Ovary (tissue), 7 donors: ENCODE measurements at regions not wholly inside any gene's neighbourhood (a gene's known extent, or its start where the extent isn't known, plus 50 kb on each side); places are given as distances from the start of the nearest gene placed in this dataset.

Experiments
- DNase-seq, 5 donors: peaks; one replicate each; pipeline ENCODE4 v3.0.0-alpha.2; 2019 to 2020
- H3K27ac ChIP-seq, 2 donors: fragments of 200-600 bp; one replicate each; pipeline versions ENCODE4 v1.5.1 to v1.8.0; 2019 to 2022
- H3K27me3 ChIP-seq: fragments of 200-600 bp; one replicate; pipeline ENCODE4 v1.8.0; 2022
- H3K36me3 ChIP-seq: fragments of 200-600 bp; sonication (generic); one replicate; pipeline ENCODE4 v1.5.1; 2019
- H3K4me1 ChIP-seq: one replicate; pipeline ENCODE4 v1.8.1; 2013; ENCODE audit warnings: mild to moderate bottlenecking, moderate library complexity; ENCODE audit not compliant: insufficient read depth
- H3K4me3 ChIP-seq: fragments of 200-600 bp; sonication (generic); one replicate; pipeline ENCODE4 v1.5.1; 2017
- H3K9me3 ChIP-seq, 2 donors: fragments of 200-600 bp in 1 of 2; sonication (generic) in 1 of 2; one replicate each; pipeline versions ENCODE4 v1.5.1 to v1.8.1; 2013 to 2019; ENCODE audit warnings: mild to moderate bottlenecking in 1 of 2, moderate library complexity in 1 of 2
- EP300 ChIP-seq: sonication (generic); formaldehyde crosslinking; IDR thresholded peaks from one replicate; pipeline ENCODE4 v1.6.1; 2017; ENCODE audit warnings: antibody characterized with exemption
- POLR2A ChIP-seq: fragments of 450-650 bp; IDR thresholded peaks from one replicate; pipeline ENCODE4 v1.6.1; 2017; ENCODE audit warnings: antibody characterized with exemption, mild to moderate bottlenecking, moderate library complexity
- WGBS, 3 donors: extraction: QIAGEN DNeasy Blood & Tissue Kit in 1 of 3; methylation state at CpG; one replicate each; pipeline versions ENCODE4 v1.1.5 to v1.1.7; 2013 to 2017; 5-methylcytosine and 5-hydroxymethylcytosine counted together
- intact Hi-C, 4 donors: fragments of 100-400 bp; cut with DNase I; formaldehyde crosslinking; loops; one replicate each; pipeline versions ENCODE4 v1.11.0 to v1.15.1; 2022 to 2023
- TF ChIP-seq, protein P1 (sequence below), 3 donors: fragments of 450-650 bp in 2 of 3; fragments of 200-600 bp in 1 of 3; IDR thresholded peaks; one replicate each; pipeline versions ENCODE4 v1.5.1 to v1.8.0; 2016 to 2022; ENCODE audit warnings: antibody characterized with exemption in 3 of 3, mild to moderate bottlenecking in 1 of 3
- donor health status: DM: no; HTN: no; CAD: no; lungs with moderate emphysema.
- donor health status: DM: no; HTN: no; CAD: no.
- donor health status: Bipolar disorder and iron deficiency.
- donor health status: DM: no; HTN: no; CAD: no.
- donor health status: DM: yes; HTN: yes; CAD: no.

- intact Hi-C loops: no loop called here
- H3K36me3 ChIP-seq: no peaks in the 10 kb centered on the region
- no peak overlapping the region for H3K4me3 ChIP-seq
- TF ChIP-seq, protein P1, sequence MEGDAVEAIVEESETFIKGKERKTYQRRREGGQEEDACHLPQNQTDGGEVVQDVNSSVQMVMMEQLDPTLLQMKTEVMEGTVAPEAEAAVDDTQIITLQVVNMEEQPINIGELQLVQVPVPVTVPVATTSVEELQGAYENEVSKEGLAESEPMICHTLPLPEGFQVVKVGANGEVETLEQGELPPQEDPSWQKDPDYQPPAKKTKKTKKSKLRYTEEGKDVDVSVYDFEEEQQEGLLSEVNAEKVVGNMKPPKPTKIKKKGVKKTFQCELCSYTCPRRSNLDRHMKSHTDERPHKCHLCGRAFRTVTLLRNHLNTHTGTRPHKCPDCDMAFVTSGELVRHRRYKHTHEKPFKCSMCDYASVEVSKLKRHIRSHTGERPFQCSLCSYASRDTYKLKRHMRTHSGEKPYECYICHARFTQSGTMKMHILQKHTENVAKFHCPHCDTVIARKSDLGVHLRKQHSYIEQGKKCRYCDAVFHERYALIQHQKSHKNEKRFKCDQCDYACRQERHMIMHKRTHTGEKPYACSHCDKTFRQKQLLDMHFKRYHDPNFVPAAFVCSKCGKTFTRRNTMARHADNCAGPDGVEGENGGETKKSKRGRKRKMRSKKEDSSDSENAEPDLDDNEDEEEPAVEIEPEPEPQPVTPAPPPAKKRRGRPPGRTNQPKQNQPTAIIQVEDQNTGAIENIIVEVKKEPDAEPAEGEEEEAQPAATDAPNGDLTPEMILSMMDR (IDR thresholded peaks at IDR 0.05): no peak
- TF ChIP-seq EP300 (no peak), POLR2A (no peak)
- H3K4me1 ChIP-seq: no peaks in the 10 kb centered on the region
- no peak for DNase-seq
- H3K9me3 ChIP-seq: no peaks in the 10 kb centered on the region
- WGBS, 3 donors: 73 to 90% (median 78%) methylated on average over 1 of the region's 1 CpG
- no peak overlapping the region for H3K27ac ChIP-seq
- no peaks in the 10 kb centered on the region for H3K27me3 ChIP-seq
These were observed 111.8 kb downstream of the CAPZA3 start for GRCh38 chr12:18849761-18850160.

- WGBS, 3 donors: 98 to 100% (median 100%) methylated on average over 1 of the region's 1 CpG
- H3K4me1 ChIP-seq: no peaks in the 10 kb centered on the region
- no peaks in the 10 kb centered on the region for H3K27me3 ChIP-seq
- H3K4me3 ChIP-seq: no peak overlapping the region
- TF ChIP-seq EP300: no peak
- no peak for TF ChIP-seq POLR2A
- TF ChIP-seq, protein P1 (IDR thresholded peaks at IDR 0.05): no peak
- intact Hi-C loops: no loop called here
- H3K36me3 ChIP-seq: no peaks in the 10 kb centered on the region
- no peaks in the 10 kb centered on the region for H3K9me3 ChIP-seq
- H3K27ac ChIP-seq: no peak overlapping the region
- DNase-seq: no peak
These were observed 112.8 kb downstream of the CAPZA3 start for GRCh38 chr12:18850752-18851151.

DNA sequence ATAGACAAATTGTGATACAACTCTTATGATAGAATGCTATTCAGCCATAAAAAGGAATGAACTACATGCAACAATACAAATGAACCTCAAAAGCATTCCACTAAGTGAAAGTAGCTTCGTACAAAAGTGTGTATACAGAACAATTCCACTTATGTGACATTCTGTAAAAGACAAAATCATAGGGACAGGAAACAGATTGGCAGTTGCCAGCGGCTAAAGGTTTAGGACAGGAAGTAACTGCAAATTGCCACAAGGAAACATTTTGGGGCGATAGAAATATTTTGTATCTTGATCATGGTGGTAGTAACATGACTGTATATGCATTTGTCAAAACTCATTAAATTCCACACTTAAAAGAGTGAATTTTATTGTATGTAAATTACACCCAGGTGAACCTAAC is 113.4 kb downstream of the CAPZA3 start:
- no peaks in the 10 kb centered on the region for H3K9me3 ChIP-seq
- WGBS, 3 donors: 80 to 91% (median 87%) methylated on average over 3 of the region's 3 CpGs
- no peak overlapping the region for H3K4me3 ChIP-seq
- intact Hi-C loops: no loop called here
- no peaks in the 10 kb centered on the region for H3K4me1 ChIP-seq
- no peak for DNase-seq
- H3K27me3 ChIP-seq: no peaks in the 10 kb centered on the region
- no peaks in the 10 kb centered on the region for H3K36me3 ChIP-seq
- TF ChIP-seq POLR2A (no peak), EP300 (no peak)
- TF ChIP-seq, protein P1 (IDR thresholded peaks at IDR 0.05): no peak
- H3K27ac ChIP-seq: no peak overlapping the region

DNA sequence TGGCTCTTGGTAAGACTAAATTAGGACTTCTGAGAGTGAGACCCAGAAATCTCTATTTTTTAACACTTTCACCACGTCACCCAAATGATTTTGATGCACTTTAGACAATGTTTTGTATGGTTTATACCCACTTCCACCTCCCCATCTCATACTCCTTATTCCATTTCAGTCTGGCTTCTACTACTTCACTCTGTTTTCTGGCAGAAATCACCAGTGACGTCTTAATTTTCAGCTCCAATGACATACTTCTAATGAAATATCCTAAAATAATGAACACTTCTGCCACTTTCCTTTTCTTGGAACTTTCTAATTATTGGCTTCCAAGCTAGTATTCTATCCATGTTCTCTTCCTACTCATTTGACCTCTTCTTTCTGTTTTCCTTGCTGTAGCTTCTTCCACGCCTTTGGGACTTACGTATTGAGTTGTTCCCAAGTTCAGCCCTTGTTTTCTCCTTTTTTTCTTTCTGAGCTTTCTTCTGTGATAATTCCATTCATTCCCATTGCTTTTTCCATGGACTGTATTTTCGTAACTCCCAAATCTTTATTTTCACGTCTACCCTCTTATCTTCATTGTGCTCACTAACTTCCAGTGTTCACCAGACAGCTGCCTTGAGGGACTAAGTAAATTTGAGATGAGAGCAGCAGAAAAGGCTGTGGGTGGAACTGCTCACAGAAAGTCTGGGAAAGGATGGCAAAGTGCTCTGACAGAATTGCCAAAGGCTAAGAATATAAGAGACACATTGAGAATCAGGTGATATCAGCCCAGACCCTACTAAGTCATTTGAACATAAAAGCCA is 115.8 kb downstream of the CAPZA3 start:
- H3K4me1 ChIP-seq: no peaks in the 10 kb centered on the region
- WGBS, 3 donors: 91 to 93% (median 92%) methylated on average over 6 of the region's 6 CpGs
- H3K4me3 ChIP-seq: no peak overlapping the region
- no peaks in the 10 kb centered on the region for H3K36me3 ChIP-seq
- TF ChIP-seq POLR2A (no peak), EP300 (no peak)
- TF ChIP-seq, protein P1 (IDR thresholded peaks at IDR 0.05): no peak
- H3K9me3 ChIP-seq: no peaks in the 10 kb centered on the region
- intact Hi-C loops: no loop called here
- H3K27ac ChIP-seq: no peak overlapping the region
- no peak for DNase-seq
- H3K27me3 ChIP-seq: no peaks in the 10 kb centered on the region
